Thyroid gland (tissue), 4 donors: ENCODE measurements at regions not wholly inside any gene's neighbourhood (a gene's known extent, or its start where the extent isn't known, plus 50 kb on each side); places are given as distances from the start of the nearest gene placed in this dataset.

Source experiments
- CTCF ChIP-seq, 6 experiments: fragments of 200-600 bp in 3 of 6; fragments of 450-650 bp in 3 of 6; sonication (generic) in 3 of 6; IDR thresholded peaks; one replicate each; pipeline ENCODE4 v1.5.1; 2016 to 2019; ENCODE audit warnings: antibody characterized with exemption in 6 of 6, mild to moderate bottlenecking in 2 of 6, inconsistent platforms in 1 of 6, moderate library complexity in 1 of 6
- POLR2A ChIP-seq, 2 donors: fragments of 450-650 bp; IDR thresholded peaks; one replicate each; pipeline ENCODE4 v1.6.1; 2017; ENCODE audit warnings: antibody characterized with exemption in 2 of 2, mild to moderate bottlenecking in 2 of 2, moderate library complexity in 1 of 2

GRCh38 chr18:64566456-64566855 is 417.6 kb upstream of the LINC00305 start:
- TF ChIP-seq POLR2A (IDR thresholded peaks at IDR 0.05) = no peak
- no peak for TF ChIP-seq CTCF (IDR thresholded peaks at IDR 0.05)
